GM18867 (cell line): ENCODE measurements at regions not wholly inside any gene's neighbourhood (a gene's known extent, or its start where the extent isn't known, plus 50 kb on each side); places are given as distances from the start of the nearest gene placed in this dataset.
A peak's percentile ranks its signal among the peaks of the same experiment; 100 is the strongest.

ENCODE experiments used
- ATAC-seq: cut with Tn5 transposase; IDR thresholded peaks from one replicate; pipeline ENCODE4 v1.9.1; 2021; ENCODE audit warnings: mild to moderate bottlenecking, moderate library complexity; ENCODE audit not compliant: unreplicated experiment

GRCh38 chr6:141261016-141261671 lies 871.6 kb upstream of the GJE1 start:
- no peak for ATAC-seq

DNA sequence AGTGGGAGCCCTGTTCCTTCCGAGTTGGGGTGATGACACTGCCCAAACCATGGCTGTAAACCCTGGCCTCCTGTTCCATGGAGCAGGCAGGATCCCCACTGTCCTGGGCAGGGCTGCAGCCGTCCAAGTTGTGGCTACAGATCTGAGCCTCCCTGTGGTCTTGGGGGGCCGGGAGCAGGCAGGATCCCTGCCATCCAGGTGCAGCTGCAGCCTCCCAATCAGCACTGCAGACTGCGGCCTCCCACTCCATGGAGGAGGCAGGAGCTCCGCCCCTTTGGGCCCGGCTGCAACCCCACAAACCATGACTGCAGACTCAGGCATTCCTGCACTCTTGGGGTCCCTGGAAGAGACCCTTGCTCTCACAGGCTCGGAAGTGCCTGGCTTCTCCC lies 872.1 kb upstream of the GJE1 start:
- ATAC-seq: no peak

GRCh38 chr6:141259807-141260206 lies 872.9 kb upstream of the GJE1 start:
- no peak for ATAC-seq

DNA sequence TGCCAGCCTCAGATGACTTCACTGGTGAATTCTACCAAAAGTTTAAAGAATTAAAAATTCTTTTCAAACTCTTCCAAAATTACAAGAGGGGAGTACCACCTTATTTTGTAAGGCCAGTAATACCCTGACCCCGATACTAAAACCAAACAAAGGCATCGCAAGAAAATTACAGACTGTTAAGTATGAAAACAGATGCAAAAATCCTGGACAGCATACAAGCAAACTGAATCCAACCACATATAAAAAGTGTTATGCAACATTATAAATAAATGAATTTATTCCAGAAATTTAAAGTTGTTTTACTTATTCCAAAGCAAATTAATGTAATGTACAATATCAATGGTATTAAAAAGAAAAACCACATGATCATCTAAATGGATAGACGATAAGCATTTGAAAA lies 873.6 kb upstream of the GJE1 start:
- ATAC-seq: no peak

DNA sequence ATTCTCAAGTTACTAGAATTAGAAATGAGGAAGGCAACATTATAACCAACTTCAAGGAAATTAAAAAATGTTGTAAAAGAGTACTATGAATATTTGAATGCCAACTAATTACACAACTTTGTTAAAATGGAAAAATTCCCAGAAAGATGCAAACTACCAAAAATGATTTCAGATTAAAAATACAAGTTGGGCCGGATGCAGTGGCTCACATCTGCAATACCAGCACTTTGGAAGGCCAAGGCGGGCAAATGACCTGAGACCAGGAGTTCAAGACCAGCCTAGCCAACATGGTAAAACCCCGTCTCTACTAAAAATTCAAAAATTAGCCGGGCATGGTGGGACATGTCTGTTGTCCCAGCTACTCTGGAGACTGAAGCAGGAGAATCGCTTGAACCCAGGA lies 874.2 kb upstream of the GJE1 start:
- ATAC-seq: no peak

GRCh38 chr6:141254336-141254735 lies 878.4 kb upstream of the GJE1 start:
- no peak for ATAC-seq

- no peak for ATAC-seq
Measured at GRCh38 chr6:141252828-141253608, 879.7 kb upstream of the GJE1 start.

DNA sequence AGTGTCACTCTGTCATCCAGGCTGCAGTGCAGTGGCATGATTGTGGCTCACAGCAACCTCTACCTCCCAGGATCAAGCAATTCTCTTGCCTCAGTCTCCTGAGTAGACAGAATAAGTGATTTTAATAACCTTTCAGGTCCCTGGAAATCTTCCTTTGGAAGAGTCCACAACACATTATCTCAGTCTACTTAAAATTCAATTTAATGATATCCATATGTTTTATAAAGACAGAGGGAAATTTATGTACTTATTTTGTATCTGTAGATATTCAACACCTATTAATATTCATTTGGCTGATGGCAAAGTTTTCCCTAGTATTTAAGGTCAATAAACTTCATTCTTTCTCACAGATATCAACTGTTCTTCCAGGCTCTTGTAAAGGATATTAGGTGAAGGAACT lies 881.4 kb upstream of the GJE1 start:
- ATAC-seq: no peak

GRCh38 chr6:141248021-141248799 lies 884.5 kb upstream of the GJE1 start:
- ATAC-seq: peak; percentile 96

DNA sequence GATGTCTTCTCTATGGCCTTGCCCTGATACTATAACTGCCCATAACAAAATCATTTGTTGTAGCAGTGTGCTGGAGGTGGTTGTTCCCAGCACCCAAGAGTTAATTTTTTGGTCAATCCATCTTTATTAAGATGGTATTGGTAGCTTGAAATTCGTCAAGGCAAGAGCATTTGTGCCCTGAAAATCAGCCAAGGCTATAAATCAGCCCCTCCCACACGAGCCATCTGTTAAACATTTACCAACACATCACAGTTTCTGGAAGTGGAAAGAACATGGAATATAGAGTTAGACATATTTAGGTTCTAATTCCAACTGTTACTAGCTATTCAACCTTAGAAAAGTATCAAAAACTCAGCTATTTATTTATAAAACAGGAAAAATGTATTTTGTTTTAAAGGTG lies 888.4 kb upstream of the GJE1 start:
- ATAC-seq: no peak

DNA sequence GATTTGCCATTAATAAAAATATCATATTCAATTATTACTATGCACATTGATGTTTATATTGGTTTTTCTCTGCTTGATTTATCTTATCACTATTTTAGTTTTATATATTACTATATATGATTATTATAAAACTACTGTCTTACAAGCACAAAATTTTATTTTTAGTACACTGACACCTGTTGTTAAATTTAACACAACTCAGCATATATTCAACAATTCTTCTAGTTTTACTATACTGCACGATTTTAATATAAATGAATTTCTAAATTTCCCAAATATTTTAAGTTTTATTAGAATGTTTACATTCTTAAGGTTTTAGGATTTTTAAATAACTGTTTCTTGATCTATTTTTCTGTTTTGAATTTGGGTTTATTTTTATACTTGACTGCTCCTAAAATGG lies 889.8 kb upstream of the GJE1 start:
- ATAC-seq: no peak

- ATAC-seq: no peak
Measured at GRCh38 chr6:141229296-141229695, 903.4 kb upstream of the GJE1 start.

DNA sequence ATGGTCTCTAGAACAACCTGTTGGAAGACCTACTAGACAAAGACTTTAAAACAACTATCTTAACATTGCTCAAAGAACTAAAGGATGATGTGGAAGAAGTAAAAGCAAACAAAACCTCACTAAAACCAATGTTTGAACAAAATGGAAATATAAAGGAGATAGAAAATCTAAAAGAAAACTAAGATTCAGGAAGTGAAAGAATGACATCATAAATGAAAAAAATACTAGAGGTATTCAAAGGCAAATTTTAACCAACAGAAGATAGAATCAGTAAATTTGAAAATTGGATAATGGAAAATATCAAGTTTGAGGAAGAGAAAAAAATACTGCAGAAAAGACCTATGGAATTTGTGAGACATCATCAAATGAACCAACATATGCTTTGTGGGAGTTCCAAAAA lies 914.1 kb upstream of the GJE1 start:
- ATAC-seq: no peak

DNA sequence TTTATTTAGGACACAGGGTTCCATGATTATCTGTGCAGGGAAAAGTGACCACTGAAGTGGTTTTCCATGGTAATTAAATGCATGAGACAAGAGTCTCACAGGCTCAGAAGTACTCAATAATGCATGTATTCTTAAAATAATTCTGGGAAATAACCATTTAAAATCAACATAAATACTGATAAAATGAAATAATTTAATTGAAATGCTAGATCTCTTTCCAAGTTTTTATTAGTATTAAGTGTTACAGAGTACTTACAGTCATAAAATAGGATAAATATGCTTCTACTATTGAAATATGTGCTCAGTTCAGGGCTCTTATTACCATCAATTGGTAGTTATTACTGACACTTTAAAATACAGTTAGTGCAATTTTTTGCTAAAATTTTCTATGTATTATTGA lies 916.0 kb upstream of the GJE1 start:
- no peak for ATAC-seq

DNA sequence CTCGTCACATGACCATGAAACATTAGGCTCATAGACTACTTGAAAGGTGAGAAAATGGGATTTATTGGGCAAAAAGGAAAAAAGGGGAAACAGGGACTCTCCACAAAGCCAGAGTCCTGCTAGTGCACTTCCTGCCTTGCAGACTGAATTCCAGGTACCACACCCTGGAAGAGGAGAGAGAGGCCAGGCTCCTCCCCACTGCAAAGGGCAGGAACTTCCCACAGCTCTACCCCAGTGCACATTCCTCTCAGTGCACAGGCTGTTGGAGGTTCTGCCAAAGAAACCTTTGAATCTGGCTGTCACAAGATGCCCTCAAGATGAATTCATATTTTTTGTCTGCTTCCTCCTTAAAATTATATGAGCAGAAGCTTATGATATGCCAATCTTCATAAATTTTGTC lies 920.4 kb upstream of the GJE1 start:
- ATAC-seq: no peak

- ATAC-seq: no peak
Measured at GRCh38 chr6:141211845-141212244, 920.9 kb upstream of the GJE1 start.

DNA sequence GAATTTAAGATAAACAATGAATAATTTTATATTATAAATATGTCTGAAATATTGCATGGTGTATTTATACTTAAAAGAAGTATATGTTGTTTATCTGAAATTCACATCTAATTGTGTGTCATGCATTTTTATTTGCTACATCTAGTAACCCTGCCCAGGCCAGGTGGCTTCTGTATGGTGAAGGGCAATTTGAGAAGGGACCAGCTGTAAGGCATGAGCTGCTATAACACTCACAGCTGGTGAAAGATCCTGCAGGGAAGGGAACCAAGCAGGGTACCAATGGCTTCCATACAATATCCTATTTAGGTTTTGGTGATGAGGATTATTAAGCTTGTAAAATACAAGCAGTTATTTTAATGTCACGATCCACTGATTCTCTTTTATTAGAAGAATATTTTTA lies 921.8 kb upstream of the GJE1 start:
- ATAC-seq: no peak

- no peak for ATAC-seq
Measured at GRCh38 chr6:141209890-141210289, 922.8 kb upstream of the GJE1 start.

GRCh38 chr6:141208101-141208500 lies 924.6 kb upstream of the GJE1 start:
- ATAC-seq: no peak

DNA sequence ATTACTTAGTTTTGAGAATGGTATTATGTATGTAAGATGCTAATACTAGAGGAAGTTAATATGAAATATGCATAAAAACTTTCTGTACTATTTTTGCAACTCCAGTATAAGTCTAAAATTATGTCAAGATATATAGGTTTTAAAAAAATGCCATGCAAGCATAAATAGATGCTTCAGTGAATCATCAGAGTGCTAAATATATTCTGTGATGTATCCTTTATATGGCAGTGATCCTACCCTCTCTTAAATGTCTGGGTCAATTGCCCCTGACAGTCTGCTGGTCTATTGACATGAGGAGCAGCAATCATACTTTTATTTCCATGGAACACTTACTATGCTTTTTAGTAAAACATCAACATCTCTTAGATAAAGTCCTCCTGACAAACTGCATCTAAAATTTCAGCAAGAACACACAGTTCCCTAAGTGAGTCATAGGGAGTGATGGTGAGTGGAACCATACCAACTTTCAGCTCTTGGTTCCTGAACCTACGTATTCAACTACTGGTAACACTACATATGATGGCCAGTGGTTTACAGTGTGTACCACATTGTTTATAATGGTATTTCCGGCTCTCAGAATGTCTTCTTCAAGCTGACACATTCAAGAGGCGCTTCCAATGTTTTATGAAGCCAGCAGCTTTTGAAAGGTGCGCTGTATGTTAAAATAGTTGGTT lies 928.7 kb upstream of the GJE1 start:
- ATAC-seq: peak; percentile 62

- no peak for ATAC-seq
Measured at GRCh38 chr6:141202626-141203025, 930.1 kb upstream of the GJE1 start.
